ENCODE measurements at regions not wholly inside any gene's neighbourhood (a gene's known extent, or its start where the extent isn't known, plus 50 kb on each side); places are given as distances from the start of the nearest gene placed in this dataset.

- no peak for TF ChIP-seq CTCF (conservative IDR thresholded peaks at IDR 0.05; ENCODE audit: low read length)
- TF ChIP-seq EZH2phosphoT487 (IDR thresholded peaks at IDR 0.05; ENCODE audit: borderline replicate concordance) = no peak
Observed at GRCh38 chr11:28526406-28526751, 418.2 kb downstream of the METTL15 start.

Measured in Loucy (cell line).